ENCODE measurements at regions not wholly inside any gene's neighbourhood (a gene's known extent, or its start where the extent isn't known, plus 50 kb on each side); places are given as distances from the start of the nearest gene placed in this dataset.

- in situ Hi-C loops (cut with HindIII; ENCODE audit: low sequenced_read_pairs), result no loop called here
These were observed 1101.7 kb upstream of the GHITM start for GRCh38 chr10:83037653-83038052.

- in situ Hi-C loops (cut with HindIII; ENCODE audit: low sequenced_read_pairs), result no loop called here
These were observed 1100.7 kb upstream of the GHITM start for GRCh38 chr10:83038631-83039030.

GRCh38 chr10:83045731-83046130 is 1093.6 kb upstream of the GHITM start:
- in situ Hi-C loops (cut with HindIII; ENCODE audit: low sequenced_read_pairs), result no loop called here

DNA sequence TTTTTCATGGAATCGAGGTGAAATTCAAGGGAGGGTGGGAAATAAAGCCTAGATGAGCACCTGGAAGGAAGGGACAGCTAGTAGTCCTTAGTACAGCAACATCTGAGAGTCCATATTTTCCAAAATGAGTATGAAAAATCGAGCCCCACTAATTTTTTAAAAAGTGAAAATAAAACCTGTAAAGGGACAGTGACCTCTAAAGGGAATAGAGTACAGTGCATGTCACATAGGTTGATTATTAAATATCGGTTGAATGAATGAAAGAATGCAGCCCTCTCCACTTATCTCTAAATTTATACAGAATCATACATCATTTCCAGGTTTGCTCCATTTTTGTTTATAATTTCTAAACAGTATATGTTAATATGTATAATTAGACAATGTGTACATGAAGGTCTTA is 1088.5 kb upstream of the GHITM start:
- in situ Hi-C loops (cut with HindIII; ENCODE audit: low sequenced_read_pairs), result no loop called here

- in situ Hi-C loops (cut with HindIII; ENCODE audit: low sequenced_read_pairs), result no loop called here
These were observed 1076.4 kb upstream of the GHITM start for GRCh38 chr10:83062871-83063270.

GRCh38 chr10:83073472-83073871 is 1065.8 kb upstream of the GHITM start:
- in situ Hi-C loops (cut with HindIII; ENCODE audit: low sequenced_read_pairs), result no loop called here

DNA sequence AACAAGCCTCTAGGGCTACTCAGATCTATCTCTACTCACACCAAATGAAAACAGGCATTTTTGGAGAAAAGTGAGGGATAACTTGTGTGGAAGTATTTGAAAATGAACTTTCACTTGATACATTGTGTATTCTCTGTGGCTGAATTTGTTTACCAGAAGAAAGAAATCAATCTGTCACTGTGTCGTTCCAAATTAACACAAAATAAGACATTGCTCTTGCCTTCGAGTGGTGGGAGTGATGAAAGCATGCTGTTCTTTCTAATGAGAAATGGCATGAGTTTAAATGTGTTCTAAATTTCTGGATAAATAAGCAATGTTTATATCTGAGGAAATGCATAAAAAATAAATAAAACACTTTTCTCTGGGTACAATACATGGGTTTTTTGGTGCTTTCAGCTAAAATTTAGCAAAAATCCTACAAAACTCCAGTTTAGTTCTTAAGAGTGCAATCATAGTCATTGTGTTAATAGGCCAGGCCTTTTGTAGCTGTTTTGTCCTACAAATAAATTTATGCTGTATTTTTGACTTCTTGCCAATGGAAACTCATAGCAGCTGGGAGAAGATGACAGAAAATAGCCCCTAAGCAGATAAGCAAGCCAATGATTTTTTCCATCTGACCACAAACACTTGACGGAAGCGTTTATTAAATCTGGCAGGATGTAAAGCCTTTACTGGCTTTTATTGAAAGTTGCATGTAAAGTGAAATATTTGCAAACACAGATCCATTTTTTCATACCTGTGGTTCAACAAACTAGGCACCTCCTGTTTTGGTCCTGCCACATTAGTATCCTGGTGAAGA is 1064.1 kb upstream of the GHITM start:
- in situ Hi-C loops (cut with HindIII; ENCODE audit: low sequenced_read_pairs), result no loop called here

DNA sequence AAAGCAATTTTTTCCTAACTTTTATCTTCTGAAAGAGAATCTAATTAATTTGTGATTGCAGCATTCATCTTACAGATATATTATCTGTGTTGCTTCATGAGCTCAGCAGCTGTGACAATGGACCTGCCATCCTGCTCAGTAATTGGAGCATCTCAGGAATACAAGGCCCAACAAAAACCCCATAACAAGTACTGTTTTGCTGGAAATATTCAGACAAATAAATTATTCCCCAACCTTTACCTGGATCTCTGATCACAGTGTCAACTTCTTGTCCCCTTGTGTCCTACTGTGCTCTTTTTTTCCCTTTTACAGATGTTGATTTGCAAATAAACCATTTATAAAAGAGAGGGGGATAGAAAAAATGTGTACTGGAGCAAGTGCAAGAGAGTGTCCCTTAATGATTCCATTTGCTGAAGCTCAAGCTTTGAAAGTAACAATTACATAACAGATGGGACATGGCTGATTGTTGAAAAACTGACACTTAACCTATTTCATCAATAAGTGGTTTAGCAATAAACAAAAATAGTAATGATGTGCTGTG is 1063.4 kb upstream of the GHITM start:
- in situ Hi-C loops (cut with HindIII; ENCODE audit: low sequenced_read_pairs), result no loop called here

GRCh38 chr10:83076443-83076842 is 1062.9 kb upstream of the GHITM start:
- in situ Hi-C loops (cut with HindIII; ENCODE audit: low sequenced_read_pairs), result no loop called here

DNA sequence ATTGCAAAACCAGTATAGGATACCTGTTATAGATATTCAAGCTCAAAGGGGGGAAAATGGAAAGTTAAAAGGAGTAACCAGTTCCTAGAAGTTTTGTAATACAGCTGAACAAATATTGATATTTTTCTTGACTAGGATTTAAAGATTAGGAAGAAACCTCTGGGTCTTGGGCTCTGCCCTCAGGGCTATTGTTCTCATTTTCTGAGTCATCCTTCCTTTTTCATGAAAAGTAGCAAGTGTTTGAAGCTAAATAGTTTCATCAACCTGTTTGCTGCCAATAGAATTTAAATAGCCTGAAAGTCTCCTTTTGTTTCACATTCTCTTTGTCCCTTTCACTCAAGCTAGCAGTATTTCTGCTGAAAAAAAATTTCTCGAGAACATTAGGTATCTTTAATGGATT is 1061.1 kb upstream of the GHITM start:
- in situ Hi-C loops (cut with HindIII; ENCODE audit: low sequenced_read_pairs), result no loop called here

GRCh38 chr10:83078645-83079044 is 1060.7 kb upstream of the GHITM start:
- in situ Hi-C loops (cut with HindIII; ENCODE audit: low sequenced_read_pairs), result no loop called here

- in situ Hi-C loops (cut with HindIII; ENCODE audit: low sequenced_read_pairs), result no loop called here
These were observed 1055.5 kb upstream of the GHITM start for GRCh38 chr10:83083831-83084230.

DNA sequence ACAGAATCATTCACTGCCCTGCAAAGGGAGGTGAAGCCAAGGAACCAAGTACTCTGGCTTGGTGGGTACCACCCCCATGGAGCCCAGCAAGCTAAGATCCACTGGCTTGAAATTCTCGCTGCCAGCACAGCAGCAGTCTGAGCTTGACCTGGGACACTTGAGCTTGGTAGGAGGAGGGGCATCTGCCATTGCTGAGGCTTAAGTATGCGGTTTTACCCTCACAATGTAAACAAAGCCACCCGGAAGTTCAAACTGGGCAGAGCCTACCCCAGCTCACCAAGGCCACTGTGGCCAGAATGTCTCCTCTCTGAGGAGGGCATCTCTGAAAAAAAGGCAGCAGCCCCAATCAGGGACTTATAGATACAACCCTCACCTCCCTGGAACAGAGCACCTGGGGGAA is 1050.0 kb upstream of the GHITM start:
- in situ Hi-C loops (cut with HindIII; ENCODE audit: low sequenced_read_pairs), result no loop called here

GRCh38 chr10:83104616-83105015 is 1034.7 kb upstream of the GHITM start:
- in situ Hi-C loops (cut with HindIII; ENCODE audit: low sequenced_read_pairs), result no loop called here

- in situ Hi-C loops (cut with HindIII; ENCODE audit: low sequenced_read_pairs), result no loop called here
These were observed 1030.6 kb upstream of the GHITM start for GRCh38 chr10:83108565-83109333.

- in situ Hi-C loops (cut with HindIII; ENCODE audit: low sequenced_read_pairs), result no loop called here
These were observed 1020.0 kb upstream of the GHITM start for GRCh38 chr10:83119346-83119745.

GRCh38 chr10:83122336-83122735 is 1017.0 kb upstream of the GHITM start:
- in situ Hi-C loops (cut with HindIII; ENCODE audit: low sequenced_read_pairs), result no loop called here

DNA sequence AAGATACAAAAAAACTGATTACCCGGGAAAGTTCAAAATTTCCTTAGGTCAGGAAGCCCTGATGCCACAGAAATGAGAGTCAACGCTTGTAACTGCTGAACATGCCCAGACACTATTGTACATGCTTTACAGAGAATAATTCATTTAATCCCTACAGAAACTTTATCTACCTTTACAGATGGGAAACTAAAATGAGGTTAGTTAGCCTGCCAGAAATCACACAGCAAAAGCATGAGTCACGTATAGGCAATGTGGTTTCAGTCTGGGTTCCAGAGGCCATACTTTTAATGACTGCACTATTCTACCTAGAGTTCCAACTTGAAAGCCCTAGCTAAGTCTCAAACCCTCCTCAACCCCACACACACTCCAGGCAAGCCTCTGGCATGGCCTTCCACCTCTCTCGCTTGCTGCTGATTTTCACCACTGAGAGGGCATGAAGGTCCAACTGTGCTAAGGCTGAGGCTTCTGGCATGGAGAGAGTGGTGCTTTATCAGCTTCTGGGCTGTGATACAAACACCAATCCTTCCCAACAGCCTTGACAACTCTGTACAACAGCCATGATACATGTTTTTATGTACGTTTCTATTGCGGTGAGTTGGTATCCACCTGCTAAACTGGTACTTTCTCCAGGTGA is 1011.2 kb upstream of the GHITM start:
- in situ Hi-C loops (cut with HindIII; ENCODE audit: low sequenced_read_pairs), result no loop called here

DNA sequence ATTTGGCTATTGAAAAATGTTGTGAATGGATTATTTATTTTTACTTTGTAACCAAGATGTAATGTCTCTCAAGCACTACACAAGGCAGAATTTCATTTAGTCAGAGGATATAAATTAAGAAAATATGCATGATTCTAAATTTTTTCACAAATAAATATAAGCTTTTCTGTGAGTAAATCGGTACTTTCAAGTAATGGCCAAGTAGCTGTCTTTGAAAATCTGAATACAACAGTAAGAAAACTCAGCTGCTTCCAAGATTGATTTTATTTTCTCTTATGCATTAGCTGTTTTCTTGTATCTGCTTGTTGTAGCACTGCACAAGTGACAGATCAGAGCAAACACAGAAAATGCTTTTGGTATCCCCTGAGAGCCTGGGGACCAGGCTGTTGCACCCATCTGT is 998.5 kb upstream of the GHITM start:
- in situ Hi-C loops (cut with HindIII; ENCODE audit: low sequenced_read_pairs), result no loop called here

- in situ Hi-C loops (cut with HindIII; ENCODE audit: low sequenced_read_pairs), result no loop called here
These were observed 997.2 kb upstream of the GHITM start for GRCh38 chr10:83142074-83142563.

DNA sequence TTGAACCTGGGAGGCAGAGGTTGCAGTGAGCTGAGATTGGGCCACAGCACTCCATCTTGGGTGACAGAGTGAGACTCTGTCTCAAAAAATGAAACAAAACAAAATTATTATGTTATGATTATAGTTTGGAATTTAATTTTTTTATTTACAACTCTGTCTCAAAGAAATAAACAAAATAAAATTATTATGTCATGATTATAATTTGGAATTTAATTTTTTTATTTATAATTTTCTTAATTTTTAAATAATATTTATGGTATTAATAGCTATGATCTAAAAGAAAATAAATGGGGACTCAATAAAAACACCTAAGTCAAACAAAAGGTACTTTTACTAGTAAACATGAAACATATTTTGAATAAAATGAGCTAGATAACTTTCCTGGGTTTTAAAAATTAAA is 994.8 kb upstream of the GHITM start:
- in situ Hi-C loops (cut with HindIII; ENCODE audit: low sequenced_read_pairs), result no loop called here

Data from DLD1 (cell line).